Hepatocyte (in vitro differentiated cells): ENCODE measurements at regions not wholly inside any gene's neighbourhood (a gene's known extent, or its start where the extent isn't known, plus 50 kb on each side); places are given as distances from the start of the nearest gene placed in this dataset.

Source experiments
- DNase-seq: peaks from one replicate; pipeline ENCODE4 v3.0.0-alpha.2; 2016; ENCODE audit warnings: low spot score
- H2AFZ ChIP-seq: fragments of 200-600 bp; sonication (generic); 2 replicates; pipeline ENCODE4 v1.6.0; 2016; ENCODE audit warnings: antibody characterized with exemption, mild to moderate bottlenecking
- H3K27ac ChIP-seq: fragments of 200-600 bp; sonication (generic); 2 replicates; pipeline ENCODE4 v1.5.1; 2016; ENCODE audit warnings: mild to moderate bottlenecking
- H3K27me3 ChIP-seq: fragments of 200-600 bp; sonication (generic); 2 replicates; pipeline ENCODE4 v1.6.1; 2016
- H3K36me3 ChIP-seq: fragments of 200-600 bp; sonication (generic); replicated peaks from 2 replicates; pipeline ENCODE4 v1.5.1; 2016; ENCODE audit warnings: low read depth; ENCODE audit not compliant: insufficient read depth
- H3K4me1 ChIP-seq: fragments of 200-600 bp; sonication (generic); 2 replicates; pipeline ENCODE4 v1.5.1; 2016; ENCODE audit warnings: mild to moderate bottlenecking, moderate library complexity; ENCODE audit not compliant: insufficient read depth
- H3K4me2 ChIP-seq: fragments of 200-600 bp; sonication (generic); 2 replicates; pipeline ENCODE4 v1.6.0; 2016
- H3K4me3 ChIP-seq: fragments of 200-600 bp; sonication (generic); 2 replicates; pipeline ENCODE4 v1.5.1; 2016; ENCODE audit warnings: mild to moderate bottlenecking
- H3K79me2 ChIP-seq: fragments of 200-600 bp; sonication (generic); 2 replicates; pipeline ENCODE4 v1.6.0; 2017; ENCODE audit warnings: mild to moderate bottlenecking
- H3K9me2 ChIP-seq: fragments of 200-600 bp; sonication (generic); replicated peaks from 2 replicates; pipeline ENCODE4 v1.6.0; 2017; ENCODE audit warnings: mild to moderate bottlenecking; ENCODE audit not compliant: insufficient read depth
- H3K9me3 ChIP-seq: fragments of 200-600 bp; sonication (generic); 2 replicates; pipeline ENCODE4 v1.5.1; 2016; ENCODE audit warnings: low read depth, mild to moderate bottlenecking
- H4K20me1 ChIP-seq: fragments of 200-600 bp; sonication (generic); 2 replicates; pipeline ENCODE4 v1.6.0; 2016; ENCODE audit warnings: mild to moderate bottlenecking; ENCODE audit not compliant: insufficient read depth, poor library complexity, severe bottlenecking
- EZH2 ChIP-seq: fragments of 200-600 bp; sonication (generic); IDR thresholded peaks from 2 replicates; pipeline ENCODE4 v1.6.1; 2016; ENCODE audit warnings: antibody characterized with exemption, mild to moderate bottlenecking, borderline replicate concordance
- EZH2phosphoT487 ChIP-seq: fragments of 200-600 bp; sonication (generic); IDR thresholded peaks from one replicate; pipeline ENCODE4 v1.6.1; 2018; ENCODE audit warnings: antibody characterized with exemption, mild to moderate bottlenecking, low read depth, moderate library complexity; ENCODE audit not compliant: unreplicated experiment, severe bottlenecking
- WGBS: methylation state at CpG from one replicate; pipeline ENCODE4 v1.1.6; 2016; ENCODE audit warnings: low lambda C conversion rate; ENCODE audit errors: missing lambda C conversion rate; 5-methylcytosine and 5-hydroxymethylcytosine counted together
- TF ChIP-seq, protein P1 (sequence below): fragments of 200-600 bp; sonication (generic); IDR thresholded peaks from 2 replicates; pipeline ENCODE4 v1.5.1; 2016; ENCODE audit warnings: antibody characterized with exemption, mild to moderate bottlenecking; ENCODE audit not compliant: poor library complexity

DNA sequence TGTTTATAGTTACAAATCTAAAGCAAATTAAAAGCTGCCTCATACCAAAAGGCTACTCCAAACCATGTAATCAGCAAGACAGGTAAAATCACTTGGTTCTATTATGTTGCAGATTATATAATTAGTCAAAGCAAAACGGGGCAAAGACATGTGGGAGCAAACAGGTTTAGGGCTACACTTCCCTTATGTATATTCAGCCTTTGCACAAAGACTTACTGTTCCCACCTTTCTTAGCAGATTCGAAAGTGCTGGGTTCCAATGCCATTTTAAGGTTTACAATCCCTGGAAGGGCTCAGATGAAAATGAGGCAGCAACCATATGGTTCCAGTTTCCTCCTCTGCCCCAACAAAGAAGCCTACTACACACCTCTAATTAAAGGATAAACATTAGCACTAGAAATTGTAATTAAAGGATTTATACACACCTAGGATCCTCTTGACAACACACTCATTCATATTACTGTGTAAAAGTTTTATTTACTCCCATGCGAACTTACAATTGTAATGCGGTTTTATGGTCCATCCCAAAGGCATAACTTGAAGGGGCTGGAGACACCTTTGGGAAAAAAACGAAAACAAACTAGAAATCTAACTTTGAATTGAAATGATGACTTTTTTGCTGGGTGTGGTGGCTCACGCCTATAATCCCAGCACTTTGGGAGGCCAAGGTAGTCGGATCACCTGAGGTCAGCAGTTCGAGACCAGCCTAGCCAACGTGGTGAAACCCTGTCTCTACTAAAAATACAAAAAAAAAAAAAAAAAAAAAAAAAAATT, 117.3 kb upstream of the PKN2 start:
- Histone ChIP-seq H3K27ac (no peak overlapping the region), H3K36me3 (no peaks in the 10 kb centered on the region), H4K20me1 (no peaks in the 10 kb centered on the region), H3K4me2 (no peak overlapping the region), H3K9me3 (no peaks in the 10 kb centered on the region), H3K9me2 (no peaks in the 10 kb centered on the region), H3K4me1 (no peaks in the 10 kb centered on the region), H3K79me2 (no peaks in the 10 kb centered on the region), H2AFZ (no peak overlapping the region), H3K27me3 (no peaks in the 10 kb centered on the region), H3K4me3 (no peak overlapping the region)
- no peak for DNase-seq
- TF ChIP-seq EZH2 (no peak), EZH2phosphoT487 (no peak)
- TF ChIP-seq, protein P1, sequence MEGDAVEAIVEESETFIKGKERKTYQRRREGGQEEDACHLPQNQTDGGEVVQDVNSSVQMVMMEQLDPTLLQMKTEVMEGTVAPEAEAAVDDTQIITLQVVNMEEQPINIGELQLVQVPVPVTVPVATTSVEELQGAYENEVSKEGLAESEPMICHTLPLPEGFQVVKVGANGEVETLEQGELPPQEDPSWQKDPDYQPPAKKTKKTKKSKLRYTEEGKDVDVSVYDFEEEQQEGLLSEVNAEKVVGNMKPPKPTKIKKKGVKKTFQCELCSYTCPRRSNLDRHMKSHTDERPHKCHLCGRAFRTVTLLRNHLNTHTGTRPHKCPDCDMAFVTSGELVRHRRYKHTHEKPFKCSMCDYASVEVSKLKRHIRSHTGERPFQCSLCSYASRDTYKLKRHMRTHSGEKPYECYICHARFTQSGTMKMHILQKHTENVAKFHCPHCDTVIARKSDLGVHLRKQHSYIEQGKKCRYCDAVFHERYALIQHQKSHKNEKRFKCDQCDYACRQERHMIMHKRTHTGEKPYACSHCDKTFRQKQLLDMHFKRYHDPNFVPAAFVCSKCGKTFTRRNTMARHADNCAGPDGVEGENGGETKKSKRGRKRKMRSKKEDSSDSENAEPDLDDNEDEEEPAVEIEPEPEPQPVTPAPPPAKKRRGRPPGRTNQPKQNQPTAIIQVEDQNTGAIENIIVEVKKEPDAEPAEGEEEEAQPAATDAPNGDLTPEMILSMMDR: no peak
- 84% methylated on average over 9 of the region's 9 CpGs for WGBS

DNA sequence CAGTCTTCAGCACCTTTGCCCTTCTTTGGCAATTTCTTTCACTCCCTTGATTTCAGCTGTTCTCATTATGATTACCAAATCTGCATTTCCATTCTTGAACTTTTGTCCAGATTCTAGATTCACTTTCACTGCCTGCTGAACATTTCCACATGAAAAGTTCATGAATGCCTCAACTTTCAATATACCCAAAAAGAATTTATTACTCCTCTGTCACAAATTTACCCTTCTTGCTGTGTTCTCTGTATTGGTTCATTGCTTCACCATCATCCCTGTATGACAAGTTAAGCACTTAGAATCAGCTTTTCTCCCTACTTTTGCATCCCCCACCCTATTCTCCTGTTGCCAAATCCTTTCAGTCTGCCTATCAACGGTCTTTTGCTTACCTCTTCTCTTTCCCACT, 112.6 kb upstream of the PKN2 start:
- H3K4me3 ChIP-seq: no peak overlapping the region
- H3K4me1 ChIP-seq: no peaks in the 10 kb centered on the region
- no peak overlapping the region for H2AFZ ChIP-seq
- WGBS: 74% methylated on average over 1 of the region's 1 CpG
- TF ChIP-seq EZH2phosphoT487: no peak
- no peaks in the 10 kb centered on the region for H4K20me1 ChIP-seq
- no peaks in the 10 kb centered on the region for H3K36me3 ChIP-seq
- H3K9me2 ChIP-seq: no peaks in the 10 kb centered on the region
- no peaks in the 10 kb centered on the region for H3K9me3 ChIP-seq
- H3K4me2 ChIP-seq: no peak overlapping the region
- no peak for DNase-seq
- no peak overlapping the region for H3K27ac ChIP-seq
- H3K27me3 ChIP-seq: no peaks in the 10 kb centered on the region
- H3K79me2 ChIP-seq: no peaks in the 10 kb centered on the region

DNA sequence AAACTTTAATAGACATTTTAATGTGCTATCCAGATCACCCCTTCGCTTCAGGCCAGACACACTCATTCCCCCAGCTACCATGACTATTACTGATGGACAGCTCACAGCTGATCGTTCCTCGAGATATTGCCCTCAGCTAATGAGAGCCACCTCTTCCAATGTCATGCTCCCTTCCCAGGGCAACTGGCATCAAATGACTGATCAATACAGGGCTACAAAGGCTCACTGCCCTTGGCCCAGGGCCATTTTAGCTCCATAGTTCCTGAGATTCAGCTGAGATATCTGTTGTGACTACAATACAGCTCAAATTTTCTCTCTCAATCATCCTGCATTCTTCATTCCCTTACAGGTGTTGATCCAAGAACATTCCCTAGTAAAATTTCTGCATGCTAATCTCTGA, 104.5 kb upstream of the PKN2 start:
- H2AFZ ChIP-seq: no peak overlapping the region

DNA sequence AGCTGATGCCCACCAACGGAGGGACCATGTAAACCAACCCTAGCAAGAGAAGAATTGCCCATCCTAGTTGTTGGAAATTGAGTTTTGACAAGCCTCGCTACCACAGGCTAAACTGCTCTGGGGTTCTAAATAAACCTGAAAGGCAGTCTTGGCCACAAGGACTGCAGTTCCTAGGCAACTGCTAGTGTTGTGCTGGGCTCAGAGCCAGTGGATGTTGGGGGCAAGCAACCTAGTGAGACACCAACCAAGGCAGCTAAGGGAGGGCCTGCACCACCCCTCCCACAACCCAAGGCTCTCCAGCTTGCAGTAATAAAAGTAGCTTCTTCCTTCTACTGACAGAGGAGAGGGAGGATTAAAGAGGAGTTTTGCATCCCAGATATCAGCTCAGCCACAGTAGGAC, 102.4 kb upstream of the PKN2 start:
- H3K9me3 ChIP-seq: no peaks in the 10 kb centered on the region
- no peak for DNase-seq
- no peak overlapping the region for H3K27ac ChIP-seq
- no peaks in the 10 kb centered on the region for H3K27me3 ChIP-seq
- no peak overlapping the region for H3K4me2 ChIP-seq
- no peaks in the 10 kb centered on the region for H3K4me1 ChIP-seq
- 86% methylated on average over 2 of the region's 2 CpGs for WGBS
- H2AFZ ChIP-seq: no peak overlapping the region
- no peaks in the 10 kb centered on the region for H3K36me3 ChIP-seq
- TF ChIP-seq, protein P1: no peak
- TF ChIP-seq EZH2 (no peak), EZH2phosphoT487 (no peak)
- H3K9me2 ChIP-seq: no peaks in the 10 kb centered on the region
- no peaks in the 10 kb centered on the region for H4K20me1 ChIP-seq
- no peak overlapping the region for H3K4me3 ChIP-seq
- H3K79me2 ChIP-seq: no peaks in the 10 kb centered on the region

More for the DNA sequence above, 104.5 kb upstream of the PKN2 start:
- Histone ChIP-seq H3K27me3 (no peaks in the 10 kb centered on the region), H3K27ac (no peak overlapping the region), H4K20me1 (no peaks in the 10 kb centered on the region), H3K79me2 (no peaks in the 10 kb centered on the region), H3K4me1 (no peaks in the 10 kb centered on the region), H3K9me3 (no peaks in the 10 kb centered on the region), H3K4me3 (no peak overlapping the region), H3K4me2 (no peak overlapping the region), H3K9me2 (no peaks in the 10 kb centered on the region), H3K36me3 (no peaks in the 10 kb centered on the region)
- TF ChIP-seq EZH2phosphoT487 (no peak), EZH2 (no peak)
- TF ChIP-seq, protein P1: no peak
- DNase-seq: no peak
- WGBS: 71% methylated on average over 3 of the region's 3 CpGs
